ENCODE measurements at regions not wholly inside any gene's neighbourhood (a gene's known extent, or its start where the extent isn't known, plus 50 kb on each side); places are given as distances from the start of the nearest gene placed in this dataset.

- TF ChIP-seq CTCF (IDR thresholded peaks at IDR 0.05; ENCODE audit: insufficient read depth, low read length, poor library complexity, severe bottlenecking) (no peak), EZH2phosphoT487 (conservative IDR thresholded peaks at IDR 0.05; ENCODE audit: low read length) (no peak)
Measured at GRCh38 chr6:148671085-148671484, 75.7 kb upstream of the UST start.
